PC-9 (cell line): ENCODE measurements at regions not wholly inside any gene's neighbourhood (a gene's known extent, or its start where the extent isn't known, plus 50 kb on each side); places are given as distances from the start of the nearest gene placed in this dataset.

Source experiments
- EZH2 ChIP-seq: fragments of 200-600 bp; sonication (generic); IDR thresholded peaks from 2 replicates; pipeline ENCODE4 v1.8.0; 2017; ENCODE audit warnings: antibody characterized with exemption, low read depth
- TF ChIP-seq, protein P1 (sequence below): fragments of 200-600 bp; sonication (generic); conservative IDR thresholded peaks from 2 replicates; pipeline ENCODE4 v1.6.1; 2017; ENCODE audit warnings: mixed run types, antibody characterized with exemption, mild to moderate bottlenecking, moderate library complexity

DNA sequence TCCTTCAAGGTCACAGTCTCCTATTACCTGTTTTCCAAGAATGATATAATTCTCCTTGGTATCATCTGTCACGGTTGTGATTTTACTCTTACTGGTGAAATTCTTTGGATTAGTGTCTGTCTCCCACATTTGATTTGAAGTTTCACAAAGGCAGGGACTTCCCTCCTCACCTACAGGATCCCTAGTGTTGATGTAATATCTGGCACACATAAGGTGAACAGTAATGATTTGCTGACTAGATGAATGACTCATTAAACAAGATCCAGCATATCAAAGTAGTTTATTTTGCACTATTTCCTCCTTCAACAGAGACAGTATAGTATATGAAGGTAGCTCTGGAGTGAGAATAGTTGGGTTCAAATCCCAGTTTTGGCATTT is 135.3 kb upstream of the IL1RAPL2 start:
- no peak for TF ChIP-seq EZH2
- TF ChIP-seq, protein P1, sequence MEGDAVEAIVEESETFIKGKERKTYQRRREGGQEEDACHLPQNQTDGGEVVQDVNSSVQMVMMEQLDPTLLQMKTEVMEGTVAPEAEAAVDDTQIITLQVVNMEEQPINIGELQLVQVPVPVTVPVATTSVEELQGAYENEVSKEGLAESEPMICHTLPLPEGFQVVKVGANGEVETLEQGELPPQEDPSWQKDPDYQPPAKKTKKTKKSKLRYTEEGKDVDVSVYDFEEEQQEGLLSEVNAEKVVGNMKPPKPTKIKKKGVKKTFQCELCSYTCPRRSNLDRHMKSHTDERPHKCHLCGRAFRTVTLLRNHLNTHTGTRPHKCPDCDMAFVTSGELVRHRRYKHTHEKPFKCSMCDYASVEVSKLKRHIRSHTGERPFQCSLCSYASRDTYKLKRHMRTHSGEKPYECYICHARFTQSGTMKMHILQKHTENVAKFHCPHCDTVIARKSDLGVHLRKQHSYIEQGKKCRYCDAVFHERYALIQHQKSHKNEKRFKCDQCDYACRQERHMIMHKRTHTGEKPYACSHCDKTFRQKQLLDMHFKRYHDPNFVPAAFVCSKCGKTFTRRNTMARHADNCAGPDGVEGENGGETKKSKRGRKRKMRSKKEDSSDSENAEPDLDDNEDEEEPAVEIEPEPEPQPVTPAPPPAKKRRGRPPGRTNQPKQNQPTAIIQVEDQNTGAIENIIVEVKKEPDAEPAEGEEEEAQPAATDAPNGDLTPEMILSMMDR: no peak
